NCI-H1417 (cell line): ENCODE measurements at regions not wholly inside any gene's neighbourhood (a gene's known extent, or its start where the extent isn't known, plus 50 kb on each side); places are given as distances from the start of the nearest gene placed in this dataset.
"Not testable (repeated sequence)": the region's sequence is repeated elsewhere in the genome, so short reads cannot be mapped to it uniquely, and the experiment has no call there.

Experiments used
- DNase-seq, 3 experiments: peaks; one replicate each; lab custom pipeline; 2025; lab: John Stamatoyannopoulos, UW

DNA sequence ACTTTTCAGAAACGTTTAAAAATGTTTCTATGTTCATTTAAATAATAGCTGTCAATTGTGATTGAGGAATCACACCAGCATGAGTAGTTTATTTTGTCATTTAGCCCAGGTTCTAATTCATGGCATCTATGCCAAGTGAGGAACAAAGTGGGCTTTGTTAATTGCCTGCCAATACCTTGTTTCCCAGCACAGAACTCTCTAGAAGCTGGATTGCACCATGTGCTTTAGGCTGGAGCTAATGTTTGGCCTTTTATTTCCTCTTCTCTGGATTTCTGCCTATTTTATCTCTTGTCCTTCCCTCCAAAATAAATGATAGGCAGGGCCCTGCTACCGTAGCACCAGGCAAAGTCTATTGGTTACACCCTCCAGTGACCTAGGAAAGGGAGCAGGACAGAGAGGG lies 109.9 kb upstream of the ITGB1 start:
- DNase-seq = no peak

DNA sequence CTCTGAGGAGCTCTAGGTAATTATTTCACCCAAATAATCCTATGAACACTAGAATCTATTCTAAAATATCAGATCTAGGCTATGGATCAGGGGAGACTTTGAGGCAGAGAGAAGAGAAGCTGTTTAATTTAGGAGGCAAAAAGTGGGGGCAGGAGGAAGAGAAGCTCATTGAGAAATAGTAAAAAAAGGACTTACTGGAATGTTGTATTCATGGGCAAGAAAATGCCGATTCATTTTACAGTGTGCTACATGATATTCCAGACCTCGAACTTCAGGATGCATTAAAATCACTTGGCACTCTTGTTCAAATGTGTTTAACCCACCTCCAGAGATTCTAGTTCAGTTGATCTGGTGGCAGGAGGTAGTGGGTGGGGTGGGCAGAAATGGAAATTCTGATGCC lies 109.5 kb upstream of the ITGB1 start:
- no peak for DNase-seq

DNA sequence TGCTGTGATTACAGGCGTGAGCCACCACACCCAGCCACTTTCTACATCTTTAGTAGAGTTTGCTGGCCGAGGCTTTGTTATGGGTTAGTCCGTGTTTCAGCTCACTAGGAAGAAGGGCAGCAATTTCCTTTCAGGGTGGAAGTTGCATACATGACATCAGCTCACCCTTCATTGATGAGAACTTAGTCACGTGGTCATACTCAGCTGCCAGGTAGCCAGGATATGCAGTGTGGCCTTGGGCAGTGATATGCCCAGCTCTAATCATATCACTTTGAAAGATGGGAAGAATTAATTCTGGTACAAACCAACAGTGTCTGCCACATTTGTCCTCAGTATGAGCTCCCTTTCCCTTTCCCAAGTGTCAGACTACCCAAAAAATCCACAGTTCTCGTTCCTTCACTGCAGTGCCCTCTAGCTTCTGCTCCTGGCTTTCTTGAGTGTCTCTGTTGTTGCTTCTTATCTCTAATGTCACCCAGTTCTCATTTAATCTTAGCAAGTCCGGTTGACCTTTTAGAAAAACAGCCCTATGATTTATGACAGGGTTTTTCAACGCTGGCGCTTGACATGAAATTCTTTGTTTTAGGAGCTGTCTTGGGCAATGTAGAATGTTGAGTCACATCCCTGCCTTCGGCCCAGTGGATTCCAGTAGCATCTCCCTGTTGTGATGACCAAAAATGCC lies 108.7 kb upstream of the ITGB1 start:
- DNase-seq = no peak

DNA sequence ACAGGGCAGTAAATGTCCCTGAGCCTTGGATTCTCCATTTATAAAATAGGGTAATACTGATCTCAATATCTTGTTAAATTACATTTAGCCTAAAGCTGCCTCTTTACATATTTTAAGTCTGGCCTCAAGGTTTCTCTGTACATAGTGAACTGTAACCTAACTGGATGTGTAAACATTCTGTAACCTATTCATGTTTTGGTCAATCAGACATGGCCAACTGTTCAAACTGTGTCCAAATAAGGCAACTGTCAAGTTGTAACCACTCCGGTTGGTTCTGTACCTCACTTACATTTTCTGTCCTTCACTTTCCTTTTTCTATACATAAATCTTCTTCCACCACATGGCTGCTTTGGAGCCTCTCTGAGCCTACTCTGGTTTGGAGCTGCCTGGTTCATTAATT lies 107.1 kb upstream of the ITGB1 start:
- DNase-seq = no peak

DNA sequence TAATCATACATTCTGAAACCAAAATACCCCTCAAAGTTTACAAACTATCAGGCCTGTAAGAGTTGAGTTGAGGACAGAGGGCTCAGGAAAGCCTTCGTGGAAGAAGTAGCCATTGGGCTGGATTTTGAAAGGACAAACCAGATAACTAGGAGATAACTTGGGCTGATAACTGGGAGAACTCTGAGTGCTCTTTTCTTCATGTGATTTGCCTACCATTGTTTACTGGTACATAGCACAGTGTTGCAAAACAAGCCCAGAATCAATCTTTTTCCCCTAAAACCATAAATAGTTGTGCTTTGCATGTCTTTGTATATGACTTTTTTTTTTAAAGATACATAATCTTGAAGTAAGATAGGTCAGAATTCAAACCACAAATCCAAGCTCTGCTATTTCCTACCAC lies 106.7 kb upstream of the ITGB1 start:
- DNase-seq = no peak

DNA sequence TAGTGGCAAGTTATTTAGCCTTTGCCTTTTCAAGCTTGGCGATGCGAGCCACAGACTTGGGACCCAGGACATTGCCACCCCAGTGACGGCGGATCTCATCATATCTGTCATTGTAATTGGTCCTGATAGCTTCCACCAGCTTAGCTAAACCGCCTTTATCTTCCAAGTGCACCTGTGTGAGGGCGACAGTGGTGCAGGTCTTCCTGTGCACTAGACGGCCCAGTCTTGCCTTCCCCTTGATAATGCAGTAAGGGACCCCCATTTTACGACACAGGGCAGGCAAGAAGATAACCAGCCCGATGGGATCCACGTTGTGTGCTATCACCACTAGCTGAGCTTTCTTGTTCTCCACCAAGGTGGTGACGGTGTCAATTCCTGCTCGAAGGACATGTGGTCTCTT lies 99.6 kb upstream of the ITGB1 start:
- no peak for DNase-seq

DNA sequence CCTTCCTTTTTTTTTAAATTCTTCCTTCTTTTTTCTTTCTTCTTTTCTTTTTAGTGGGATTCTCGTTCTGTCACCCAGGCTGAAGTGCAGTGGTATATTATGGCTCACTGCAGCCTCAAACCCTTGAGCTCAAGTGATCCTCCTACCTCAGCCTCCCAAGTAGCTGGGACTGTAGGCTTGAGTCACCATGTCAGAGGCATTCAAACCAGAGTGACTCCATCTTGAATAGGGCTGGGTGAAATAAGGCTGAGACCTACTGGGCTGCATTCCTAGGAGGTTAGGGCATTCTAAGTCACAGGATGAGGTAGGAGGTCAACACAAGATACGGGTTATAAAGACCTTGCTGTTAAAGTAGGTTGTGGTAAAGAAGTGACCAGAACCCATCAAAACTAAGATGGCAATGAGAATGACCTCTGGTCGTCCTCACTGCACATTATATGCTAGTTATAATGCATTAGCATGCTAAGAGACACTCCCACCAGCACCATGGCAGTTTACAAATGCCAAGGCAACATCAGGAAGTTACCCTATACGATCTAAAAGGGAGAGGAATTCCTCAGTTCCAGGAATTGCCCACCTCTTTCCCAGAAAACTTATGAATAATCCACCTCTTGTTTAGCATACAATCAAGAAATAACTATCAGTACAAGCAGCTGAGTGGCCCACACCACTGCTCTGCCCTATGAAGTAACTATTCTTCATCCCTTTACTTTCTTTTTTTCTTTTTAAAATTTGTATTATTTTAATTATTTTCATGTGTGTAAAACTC lies 99.0 kb upstream of the ITGB1 start:
- no peak for DNase-seq

DNA sequence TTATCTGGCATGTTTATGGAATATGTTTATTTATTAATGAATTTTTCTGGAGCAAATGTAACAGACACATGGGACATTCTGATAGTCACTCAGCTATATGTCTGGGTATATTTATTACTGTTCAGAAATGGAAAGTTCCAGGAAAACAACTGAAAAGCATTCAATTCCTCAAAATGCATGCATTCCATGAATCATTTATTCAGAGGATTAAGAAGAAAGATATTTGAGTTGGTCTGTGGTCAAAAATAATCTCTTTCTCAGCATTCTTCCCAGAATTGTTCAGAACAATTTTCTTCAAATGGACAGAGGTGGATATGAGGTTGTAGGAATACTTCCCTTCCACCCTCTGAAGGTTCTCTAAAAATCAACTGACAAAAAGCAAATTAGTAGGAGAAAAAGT lies 97.6 kb upstream of the ITGB1 start:
- no peak for DNase-seq

DNA sequence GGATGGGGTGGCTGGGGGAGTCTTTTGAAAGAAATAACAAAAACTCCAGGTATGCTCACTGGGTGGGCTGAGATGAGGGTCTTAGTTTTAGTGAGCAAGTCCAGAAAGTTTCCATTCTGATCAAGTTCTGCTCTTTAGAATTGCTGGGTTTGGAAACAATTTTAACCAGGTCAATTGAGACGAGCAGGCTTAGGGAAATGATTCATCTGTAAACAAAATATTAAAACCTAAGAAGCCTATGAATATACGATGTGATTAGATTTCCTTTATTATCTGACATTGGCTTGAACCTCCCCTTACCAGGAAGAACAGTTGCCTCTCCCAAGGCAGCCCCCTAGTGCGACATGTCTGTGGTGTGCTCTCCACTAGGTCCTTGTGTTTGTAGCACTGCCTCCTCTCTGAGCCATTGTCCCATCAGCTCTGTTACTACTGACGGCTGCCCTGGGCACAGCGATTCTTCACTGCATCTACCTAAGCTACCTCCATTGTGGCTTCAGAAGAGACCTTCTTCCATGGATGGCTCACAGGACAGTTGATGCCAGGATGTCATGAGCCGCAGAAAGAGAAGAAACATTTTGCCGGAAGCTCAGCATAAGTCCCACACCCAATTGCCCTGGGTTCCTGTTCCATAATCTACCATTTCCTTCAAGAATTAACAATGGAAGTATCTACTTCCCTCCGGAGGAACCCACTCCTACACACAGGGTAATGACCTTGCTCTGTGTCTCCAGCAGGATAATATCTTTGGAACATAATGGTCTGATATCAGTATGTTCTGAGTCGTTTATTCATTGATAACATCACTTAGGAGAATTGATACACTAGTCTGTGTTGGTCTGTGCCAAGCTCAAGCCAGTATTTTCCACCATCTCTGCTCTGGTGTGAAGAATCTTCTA lies 95.1 kb upstream of the ITGB1 start:
- no peak for DNase-seq

DNA sequence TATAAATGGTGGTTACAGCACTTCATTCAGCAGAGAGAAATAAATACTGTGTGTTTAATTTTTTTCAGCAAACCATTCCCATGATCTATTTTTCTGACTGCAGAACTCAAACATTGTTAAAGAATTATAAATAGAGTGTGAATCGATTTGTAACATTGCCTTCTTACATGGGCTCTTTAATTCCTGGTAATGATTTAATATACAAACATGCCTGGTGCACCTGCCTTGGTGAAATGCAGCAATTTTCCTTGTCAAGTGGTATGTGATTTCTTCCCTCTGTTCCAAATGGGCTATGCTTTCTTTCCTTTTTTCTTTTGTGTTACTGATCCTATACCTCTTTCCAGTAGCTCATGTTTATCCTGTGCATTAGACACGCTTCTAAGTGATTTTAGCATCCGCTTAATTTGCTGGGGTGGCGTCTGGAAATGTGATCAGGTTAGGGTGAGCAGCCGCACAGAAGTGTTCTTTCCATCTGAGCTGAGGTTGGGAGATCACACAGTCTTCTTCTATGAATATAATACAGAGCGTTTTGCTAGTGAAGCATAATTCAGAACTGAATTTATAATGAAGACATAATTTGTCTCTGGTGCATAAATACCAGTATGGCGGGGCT lies 94.3 kb upstream of the ITGB1 start:
- peak; percentile 30 to 77 (median 64) for DNase-seq

DNA sequence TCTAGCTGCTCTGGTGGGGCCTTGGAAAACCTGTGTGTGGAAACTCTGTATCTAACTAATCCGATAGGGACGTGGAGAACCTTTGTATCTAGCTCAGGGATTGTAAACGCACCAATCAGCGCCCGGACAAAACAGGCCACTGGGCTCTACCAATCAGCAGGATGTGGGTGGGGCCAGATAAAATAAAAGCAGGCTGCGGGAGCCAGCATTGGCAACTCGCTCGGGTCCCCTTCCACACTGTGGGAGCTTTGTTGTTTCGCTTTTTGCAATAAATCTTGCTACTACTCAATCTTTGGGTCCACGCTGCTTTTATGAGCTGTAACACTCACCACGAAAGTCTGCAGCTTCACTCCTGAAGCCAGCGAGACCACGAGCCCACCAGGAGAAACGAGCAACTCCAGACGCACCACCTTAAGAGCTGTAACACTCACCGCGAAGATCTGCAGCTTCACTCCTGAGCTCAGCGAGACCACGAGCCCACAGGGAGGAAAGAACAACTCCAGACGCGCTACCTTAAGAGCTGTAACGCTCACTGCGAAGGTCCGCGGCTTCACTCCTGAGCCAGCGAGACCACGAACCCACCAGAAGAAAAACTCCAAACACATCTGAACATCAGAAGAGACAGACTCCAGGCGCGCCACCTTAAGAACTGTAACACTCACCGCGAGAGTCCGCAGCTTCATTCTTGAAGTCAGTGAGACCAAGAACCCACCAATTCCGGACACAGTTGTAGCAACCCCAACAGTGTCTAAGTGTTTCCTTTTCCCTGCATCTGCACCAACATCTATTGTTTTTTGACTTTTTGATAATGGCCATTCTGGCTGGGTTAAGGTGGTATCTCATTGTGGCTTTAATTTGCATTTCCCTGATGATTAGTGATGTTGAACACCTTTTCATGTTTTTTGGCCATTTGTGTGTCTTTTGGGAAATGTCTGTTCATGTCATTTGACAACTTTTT lies 92.2 kb upstream of the ITGB1 start:
- DNase-seq = not testable (repeated sequence)

DNA sequence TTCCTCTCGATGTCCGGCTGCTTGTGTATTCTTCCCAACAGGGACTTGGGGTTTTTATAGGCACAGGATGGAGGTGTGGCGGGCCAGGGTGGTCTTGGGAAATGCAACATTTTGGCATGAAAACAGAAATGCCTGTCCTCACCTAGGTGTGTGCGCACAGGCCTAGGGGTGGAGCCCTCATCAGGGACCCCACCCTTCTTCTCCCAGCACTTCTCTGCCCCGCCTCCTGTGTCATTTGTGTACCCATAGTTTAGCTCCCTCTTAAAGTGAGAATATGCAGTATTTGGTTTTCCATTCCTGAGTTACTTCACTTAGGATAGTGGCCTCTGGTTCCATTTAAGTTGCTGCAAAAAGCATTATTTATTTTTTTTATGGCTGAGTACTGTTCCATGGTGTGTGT lies 90.2 kb upstream of the ITGB1 start:
- DNase-seq = no peak

DNA sequence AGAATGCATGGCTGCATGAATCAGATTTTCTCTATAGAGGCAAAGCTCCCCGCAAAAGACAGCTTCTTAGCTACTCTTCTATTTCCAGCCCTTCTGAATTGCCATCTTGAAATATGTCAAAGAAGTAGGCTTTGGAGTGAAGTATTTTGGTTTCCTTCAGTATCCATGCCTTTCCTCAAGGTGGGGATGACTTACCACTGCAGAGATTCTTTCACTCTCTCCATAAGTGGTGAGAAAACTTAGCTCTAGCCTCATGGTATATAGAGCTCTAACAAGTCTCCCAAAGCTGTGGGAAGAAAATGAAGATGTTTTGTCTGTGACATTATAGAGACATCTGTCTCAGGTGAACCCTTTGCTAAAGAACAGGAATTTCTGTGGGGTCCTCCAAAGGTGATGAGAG lies 89.6 kb upstream of the ITGB1 start:
- no peak for DNase-seq

DNA sequence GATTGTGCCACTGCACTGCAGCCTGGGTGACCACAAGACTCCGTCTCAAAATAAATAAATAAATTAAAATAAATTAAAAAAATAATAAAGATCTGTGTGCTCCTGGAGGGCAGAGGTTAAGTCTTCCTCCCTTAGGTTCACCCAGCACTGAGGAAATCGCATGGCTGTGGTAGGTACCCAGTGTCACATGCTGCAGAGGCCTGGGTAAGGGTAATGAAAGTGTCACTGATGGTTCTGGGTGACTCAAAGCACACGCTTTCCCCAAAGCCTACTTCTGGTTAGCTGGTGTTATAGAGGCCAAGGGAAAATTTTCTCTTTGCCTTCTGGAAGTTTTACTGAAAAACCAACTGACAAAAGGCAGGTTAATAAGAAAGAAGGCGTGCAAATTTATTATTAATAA lies 88.8 kb upstream of the ITGB1 start:
- DNase-seq = no peak

DNA sequence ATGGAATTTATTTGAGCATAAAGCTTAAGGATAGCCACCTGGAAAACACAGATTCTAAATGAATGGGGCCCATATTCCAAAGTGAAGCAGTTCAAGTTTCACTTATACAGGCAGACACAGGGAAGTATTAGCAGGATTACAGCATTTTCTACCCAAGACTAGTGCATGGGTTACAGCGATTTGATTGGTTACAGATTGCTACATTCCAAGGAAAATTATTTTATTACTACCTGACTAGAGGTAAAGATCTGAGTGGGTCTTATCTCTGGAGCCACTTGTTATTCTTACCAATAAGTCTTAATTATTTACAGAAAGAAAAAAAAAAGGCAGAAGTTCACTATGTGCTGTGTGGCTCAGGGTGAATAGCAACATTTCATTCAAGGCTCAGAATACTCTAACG lies 87.4 kb upstream of the ITGB1 start:
- DNase-seq = no peak

DNA sequence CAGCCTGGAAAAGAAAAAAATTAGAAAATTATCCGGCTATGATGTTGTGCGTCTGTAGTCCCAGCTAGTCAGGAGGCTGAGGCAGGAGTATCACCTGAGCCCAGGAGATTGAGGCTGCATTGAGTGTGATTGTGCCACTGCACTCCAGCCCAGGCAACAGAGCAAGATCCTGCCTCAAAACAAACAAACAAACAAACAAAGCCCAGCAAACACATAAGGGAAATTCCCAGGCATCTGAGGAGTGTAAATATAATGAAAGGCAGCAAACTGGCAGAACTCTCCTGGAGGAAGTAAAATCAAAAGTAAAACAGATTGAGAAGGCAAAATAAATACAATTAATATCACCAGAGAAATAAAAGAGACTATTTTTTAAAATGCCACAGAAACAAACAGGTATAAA lies 84.5 kb upstream of the ITGB1 start:
- DNase-seq = no peak

DNA sequence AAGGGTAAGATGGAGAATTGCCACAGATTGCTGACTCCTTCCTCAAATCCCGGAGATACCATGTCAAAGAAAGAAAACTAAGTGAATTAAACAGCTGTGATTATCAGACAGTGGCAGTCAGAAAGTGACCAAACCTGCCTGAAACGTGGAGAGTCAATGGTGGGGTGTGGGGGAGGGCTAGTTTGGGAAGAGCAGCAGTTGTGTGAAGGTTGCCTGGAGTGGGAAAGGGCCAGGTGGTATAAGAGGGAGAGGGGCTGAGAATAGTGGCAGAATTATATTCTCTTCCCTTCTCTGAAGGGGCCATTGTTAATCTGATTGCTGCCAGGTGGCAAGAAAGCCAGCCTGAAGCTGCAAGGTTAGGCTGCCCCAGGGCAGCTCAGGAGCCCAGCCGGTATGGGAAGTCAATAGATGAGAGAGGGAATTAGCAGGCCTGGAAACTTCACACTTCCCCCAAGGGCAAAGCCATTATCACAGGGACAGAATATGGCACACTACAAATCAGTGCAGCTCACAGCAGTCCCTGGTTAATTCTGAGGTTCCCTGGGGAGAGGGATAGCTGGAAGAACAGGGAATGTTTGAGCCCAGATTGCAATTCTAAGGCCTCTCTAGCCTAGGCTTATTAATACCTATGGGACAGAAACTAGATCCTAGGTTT lies 83.9 kb upstream of the ITGB1 start:
- DNase-seq = peak in 2 of 3 experiments; percentile 60 to 81

DNA sequence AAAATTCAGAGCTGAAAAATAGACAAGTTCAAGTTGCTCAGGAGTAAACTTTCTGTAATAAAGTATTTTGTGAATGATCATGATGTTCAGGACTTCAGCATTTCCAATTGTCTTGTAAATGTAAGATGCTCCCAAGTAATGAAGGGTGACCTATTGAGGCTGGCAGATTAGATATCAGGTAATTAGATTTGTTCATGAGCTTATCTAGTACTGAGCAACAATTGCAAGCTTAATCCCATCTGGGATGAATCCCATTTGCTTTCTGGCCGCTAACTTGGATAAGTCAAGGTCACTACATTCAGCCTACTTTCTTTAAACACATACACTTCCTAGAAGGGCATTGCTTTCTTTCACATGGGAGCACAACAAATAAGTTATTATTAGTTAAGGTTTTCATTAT lies 82.4 kb upstream of the ITGB1 start:
- no peak for DNase-seq

DNA sequence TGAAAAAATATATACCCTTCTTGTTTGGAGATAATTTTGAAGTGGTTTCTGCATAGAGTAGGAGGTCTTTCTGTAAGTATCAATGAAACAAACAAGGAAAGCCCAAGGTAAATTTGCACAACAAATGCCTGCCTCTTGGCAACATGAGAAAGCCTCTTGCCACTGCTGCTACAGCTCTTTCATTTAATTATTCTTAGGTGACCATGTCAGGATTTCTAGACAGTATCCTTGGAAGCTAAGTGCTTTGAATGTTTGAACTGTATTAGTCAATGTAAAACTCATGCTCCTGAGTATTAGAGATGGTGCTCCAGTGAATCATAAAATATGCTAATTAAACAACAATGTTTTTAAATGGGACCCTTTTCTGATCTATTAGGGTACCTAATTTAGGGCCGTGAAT lies 81.2 kb upstream of the ITGB1 start:
- DNase-seq = peak in 1 of 3 experiments; percentile 3

DNA sequence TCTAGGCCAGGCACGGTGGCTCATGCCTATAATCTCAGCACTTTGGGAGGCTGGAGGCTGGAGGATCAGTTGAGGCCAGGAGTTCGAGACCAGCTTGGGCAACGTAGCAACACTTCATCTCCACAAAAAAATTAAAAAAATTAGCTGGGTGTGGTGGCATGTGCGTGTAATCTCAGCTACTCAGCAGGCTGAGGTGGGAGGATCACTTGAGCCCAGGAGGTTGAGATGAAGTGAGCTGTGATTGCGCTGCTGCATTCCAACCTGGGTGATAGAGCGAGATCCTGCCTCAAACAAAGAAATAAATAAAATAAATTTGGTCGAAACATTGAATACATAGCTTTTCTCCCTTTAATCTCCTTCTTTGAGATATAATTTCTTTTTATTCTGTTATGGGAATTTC lies 80.6 kb upstream of the ITGB1 start:
- no peak for DNase-seq

DNA sequence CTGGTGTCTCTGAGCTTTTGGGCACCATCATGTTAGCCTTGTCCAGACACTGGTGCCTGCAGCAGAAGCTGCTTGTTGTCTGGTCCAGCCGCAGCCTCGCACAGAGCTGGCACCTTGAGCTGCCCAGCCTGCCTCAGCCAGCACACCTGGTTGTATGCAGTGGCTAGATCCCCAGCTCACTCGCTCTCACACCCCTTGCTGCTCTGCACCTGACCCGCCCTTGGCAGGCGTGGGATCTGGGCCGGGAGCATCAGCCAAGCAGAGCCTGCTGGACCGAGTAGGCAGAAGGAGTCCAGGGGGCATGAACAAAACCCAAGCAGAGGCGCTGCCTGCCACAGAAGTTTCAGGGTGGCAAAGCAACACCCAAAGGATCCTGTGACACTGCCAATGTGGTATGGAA lies 79.7 kb upstream of the ITGB1 start:
- no peak for DNase-seq
